ENCODE measurements at regions not wholly inside any gene's neighbourhood (a gene's known extent, or its start where the extent isn't known, plus 50 kb on each side); places are given as distances from the start of the nearest gene placed in this dataset.

GRCh38 chr1:68347415-68347814, 102.3 kb downstream of the RPE65 start:
- TF ChIP-seq SUZ12 (IDR thresholded peaks at IDR 0.05), result no peak
- no peak for TF ChIP-seq NFRKB (IDR thresholded peaks at IDR 0.05)
- TF ChIP-seq PKNOX1 (IDR thresholded peaks at IDR 0.05), result no peak
- TF ChIP-seq SP1 (IDR thresholded peaks at IDR 0.05), result no peak
- TF ChIP-seq FOXA1 (IDR thresholded peaks at IDR 0.05), result no peak
- no peak for TF ChIP-seq ZNF384 (IDR thresholded peaks at IDR 0.05)
- no peak for TF ChIP-seq ARNT (IDR thresholded peaks at IDR 0.05)
- no peak for TF ChIP-seq CTBP1 (IDR thresholded peaks at IDR 0.05; ENCODE audit: borderline replicate concordance)
- DNase-seq (ENCODE audit: extremely low spot score), result no peak
- CTCF ChIA-PET, result interaction anchor here (0.7 to 2.7 kb wide), 2 partner anchors 10 to 227 kb away, joined by 5 to 21 read pairs; no protein-coding TSS in a partner anchor
- POLR2A ChIA-PET, result no interaction called here

GRCh38 chr1:68346188-68346808, 103.5 kb downstream of the RPE65 start:
- ChIA-PET POLR2A (interaction anchor here (0.7 kb wide), 1 partner anchor 520 kb away, joined by 4 read pairs; no protein-coding TSS in a partner anchor), CTCF (interaction anchor here (0.7 to 2.7 kb wide), 8 partner anchors 9 to 585 kb away, joined by 3 to 21 read pairs (median 4); no protein-coding TSS in a partner anchor)
- peak; percentile 37 for DNase-seq (ENCODE audit: extremely low spot score)
- TF ChIP-seq L3MBTL2 (conservative IDR thresholded peaks at IDR 0.05), result no peak
- no peak for TF ChIP-seq FOXA1 (IDR thresholded peaks at IDR 0.05)
- TF ChIP-seq NFRKB (IDR thresholded peaks at IDR 0.05), result no peak
- TF ChIP-seq PKNOX1 (IDR thresholded peaks at IDR 0.05), result no peak
- no peak for TF ChIP-seq SP1 (IDR thresholded peaks at IDR 0.05)
- TF ChIP-seq BHLHE40 (IDR thresholded peaks at IDR 0.05; ENCODE audit: borderline replicate concordance), result no peak
- no peak for TF ChIP-seq SUZ12 (IDR thresholded peaks at IDR 0.05)

DNA sequence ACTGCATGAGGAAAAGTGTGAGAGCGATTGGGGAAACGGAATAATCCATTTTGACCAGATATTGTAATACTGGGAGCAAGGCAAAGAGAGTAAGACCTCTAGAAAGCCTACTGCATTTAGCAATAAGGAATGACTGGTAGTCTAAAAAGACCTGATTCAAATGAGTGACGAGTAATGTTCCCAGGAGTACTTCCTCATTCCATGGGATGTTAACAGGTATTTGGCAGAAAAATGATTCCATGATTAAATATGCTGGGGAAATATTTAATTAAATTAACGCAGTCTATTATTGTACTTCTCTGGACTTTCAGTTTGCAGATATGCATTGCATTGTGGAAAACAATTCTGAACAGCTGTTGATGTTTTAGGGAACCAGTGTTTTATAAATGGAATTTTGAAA, 105.5 kb downstream of the RPE65 start:
- CTCF ChIA-PET, result interaction anchor here (3.5 kb wide), 2 partner anchors 224 to 228 kb away, joined by 30 to 32 read pairs; no protein-coding TSS in a partner anchor
- POLR2A ChIA-PET, result no interaction called here
- DNase-seq (ENCODE audit: extremely low spot score), result no peak
- no peak for TF ChIP-seq SUZ12 (IDR thresholded peaks at IDR 0.05)
- no peak for TF ChIP-seq FOXK2 (IDR thresholded peaks at IDR 0.05)
- TF ChIP-seq NFRKB (IDR thresholded peaks at IDR 0.05), result no peak
- TF ChIP-seq FOXA1 (IDR thresholded peaks at IDR 0.05), result no peak
- no peak for TF ChIP-seq TARDBP (IDR thresholded peaks at IDR 0.05)
- no peak for TF ChIP-seq ELF4 (IDR thresholded peaks at IDR 0.05)
- TF ChIP-seq L3MBTL2 (conservative IDR thresholded peaks at IDR 0.05), result no peak
- TF ChIP-seq LEF1 (IDR thresholded peaks at IDR 0.05; ENCODE audit: borderline replicate concordance), result no peak
- TF ChIP-seq ZNF384 (IDR thresholded peaks at IDR 0.05), result no peak
- no peak for TF ChIP-seq ARNT (IDR thresholded peaks at IDR 0.05)
- no peak for TF ChIP-seq FOXM1 (IDR thresholded peaks at IDR 0.05; ENCODE audit: borderline replicate concordance)
- no peak for TF ChIP-seq CTBP1 (IDR thresholded peaks at IDR 0.05; ENCODE audit: borderline replicate concordance)
- no peak for TF ChIP-seq BHLHE40 (IDR thresholded peaks at IDR 0.05; ENCODE audit: borderline replicate concordance)

- ChIA-PET CTCF (interaction anchor here (3.5 kb wide), 2 partner anchors 221 to 224 kb away, joined by 30 to 32 read pairs; no protein-coding TSS in a partner anchor), POLR2A (no interaction called here)
- no peak for DNase-seq (ENCODE audit: extremely low spot score)
- TF ChIP-seq PKNOX1 (IDR thresholded peaks at IDR 0.05), result no peak
- TF ChIP-seq L3MBTL2 (conservative IDR thresholded peaks at IDR 0.05), result no peak
- no peak for TF ChIP-seq TARDBP (IDR thresholded peaks at IDR 0.05)
- no peak for TF ChIP-seq ZNF384 (IDR thresholded peaks at IDR 0.05)
- TF ChIP-seq FOXM1 (IDR thresholded peaks at IDR 0.05; ENCODE audit: borderline replicate concordance), result no peak
- no peak for TF ChIP-seq HDGF (IDR thresholded peaks at IDR 0.05; ENCODE audit: borderline replicate concordance)
- TF ChIP-seq ARNT (IDR thresholded peaks at IDR 0.05), result no peak
Observed at GRCh38 chr1:68340951-68341350, 108.6 kb upstream of the WLS start.

- DNase-seq (ENCODE audit: extremely low spot score), result no peak
- TF ChIP-seq CTBP1 (IDR thresholded peaks at IDR 0.05; ENCODE audit: borderline replicate concordance), result no peak
- TF ChIP-seq ZNF384 (IDR thresholded peaks at IDR 0.05), result no peak
- no peak for TF ChIP-seq BHLHE40 (IDR thresholded peaks at IDR 0.05; ENCODE audit: borderline replicate concordance)
- ChIA-PET POLR2A (no interaction called here), CTCF (interaction anchor here (0.9 kb wide), 1 partner anchor 219 kb away, joined by 6 read pairs; no protein-coding TSS in a partner anchor)
Observed at GRCh38 chr1:68339505-68339904, 107.2 kb upstream of the WLS start.

DNA sequence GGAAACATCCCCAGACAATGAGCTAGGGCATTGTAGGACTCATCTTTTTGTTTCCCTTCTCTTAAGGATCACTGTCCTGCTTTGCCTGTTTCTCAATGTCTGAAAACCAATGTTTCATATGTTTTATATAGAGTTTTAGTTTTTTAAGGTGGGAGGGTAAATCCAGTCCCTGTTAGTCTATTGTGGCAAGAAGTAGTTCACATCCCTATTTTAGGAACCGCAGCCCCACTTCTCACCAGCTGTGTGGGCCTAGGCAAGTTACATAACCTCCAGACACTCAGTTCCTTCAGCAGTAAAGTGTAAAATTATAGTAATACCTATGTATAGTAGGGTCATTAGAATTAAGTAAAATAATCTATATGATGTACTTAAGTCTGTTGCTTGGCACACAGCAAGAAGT, 105.8 kb upstream of the WLS start:
- DNase-seq (ENCODE audit: extremely low spot score), result no peak
- ChIA-PET POLR2A (no interaction called here), CTCF (no interaction called here)

GRCh38 chr1:68332041-68332440, 99.7 kb upstream of the WLS start:
- CTCF ChIA-PET, result interaction anchor here (1.1 kb wide), 1 partner anchor 211 kb away, joined by 3 read pairs; no protein-coding TSS in a partner anchor
- no peak for DNase-seq (ENCODE audit: extremely low spot score)
- TF ChIP-seq LEF1 (IDR thresholded peaks at IDR 0.05; ENCODE audit: borderline replicate concordance) (no peak), L3MBTL2 (conservative IDR thresholded peaks at IDR 0.05) (no peak), CTBP1 (IDR thresholded peaks at IDR 0.05; ENCODE audit: borderline replicate concordance) (no peak), PKNOX1 (IDR thresholded peaks at IDR 0.05) (no peak), SP1 (IDR thresholded peaks at IDR 0.05) (no peak), FOXA1 (IDR thresholded peaks at IDR 0.05) (no peak), HDGF (IDR thresholded peaks at IDR 0.05; ENCODE audit: borderline replicate concordance) (no peak), ZNF384 (IDR thresholded peaks at IDR 0.05) (no peak), SUZ12 (IDR thresholded peaks at IDR 0.05) (no peak), ARNT (IDR thresholded peaks at IDR 0.05) (no peak), BHLHE40 (IDR thresholded peaks at IDR 0.05; ENCODE audit: borderline replicate concordance) (no peak), FOXM1 (IDR thresholded peaks at IDR 0.05; ENCODE audit: borderline replicate concordance) (no peak), TARDBP (IDR thresholded peaks at IDR 0.05) (no peak), FOXK2 (IDR thresholded peaks at IDR 0.05) (no peak), NFRKB (IDR thresholded peaks at IDR 0.05) (no peak), ELF4 (IDR thresholded peaks at IDR 0.05) (no peak)
- POLR2A ChIA-PET, result no interaction called here

More for the DNA sequence above, 105.8 kb upstream of the WLS start:
- no peak for TF ChIP-seq FOXK2 (IDR thresholded peaks at IDR 0.05)
- no peak for TF ChIP-seq CTBP1 (IDR thresholded peaks at IDR 0.05; ENCODE audit: borderline replicate concordance)
- TF ChIP-seq HDGF (IDR thresholded peaks at IDR 0.05; ENCODE audit: borderline replicate concordance), result no peak
- no peak for TF ChIP-seq NFRKB (IDR thresholded peaks at IDR 0.05)
